HepG2 (cell line): ENCODE measurements at regions not wholly inside any gene's neighbourhood (a gene's known extent, or its start where the extent isn't known, plus 50 kb on each side); places are given as distances from the start of the nearest gene placed in this dataset.

Experiments
- BCL6 ChIP-seq: IDR thresholded peaks from 2 replicates; pipeline ENCODE4 v1.6.1; 2016; ENCODE audit warnings: missing genetic modification reagents, missing compliant biosample characterization
- DR1 ChIP-seq: sonication (generic); formaldehyde crosslinking; IDR thresholded peaks from 2 replicates; pipeline ENCODE4 v1.8.0; 2021; ENCODE audit warnings: mild to moderate bottlenecking, missing genetic modification reagents, inconsistent platforms
- HMG20A ChIP-seq: IDR thresholded peaks from 2 replicates; pipeline ENCODE4 v1.6.1; 2016; ENCODE audit warnings: borderline replicate concordance
- KDM5A ChIP-seq: fragments of 200-600 bp; sonication (generic); IDR thresholded peaks from 2 replicates; pipeline ENCODE4 v1.7.0; 2018; ENCODE audit warnings: antibody characterized with exemption, mild to moderate bottlenecking, low read length, borderline replicate concordance
- MLLT10 ChIP-seq: sonication (generic); formaldehyde crosslinking; IDR thresholded peaks from 2 replicates; pipeline ENCODE4 v1.4.0; 2020; ENCODE audit warnings: missing genetic modification reagents
- NFE2 ChIP-seq: sonication (generic); formaldehyde crosslinking; IDR thresholded peaks from 2 replicates; pipeline ENCODE4 v1.4.0; 2020; ENCODE audit warnings: missing genetic modification reagents
- RARG ChIP-seq: sonication (generic); formaldehyde crosslinking; IDR thresholded peaks from 2 replicates; pipeline ENCODE4 v1.4.0; 2020; ENCODE audit warnings: low read depth, mild to moderate bottlenecking, missing genetic modification reagents
- WIZ ChIP-seq: sonication (generic); formaldehyde crosslinking; IDR thresholded peaks from 2 replicates; pipeline ENCODE4 v1.5.1; 2020; ENCODE audit warnings: mild to moderate bottlenecking, missing genetic modification reagents
- XBP1 ChIP-seq: sonication (generic); formaldehyde crosslinking; IDR thresholded peaks from 2 replicates; pipeline ENCODE4 v1.5.0; 2020; ENCODE audit warnings: missing genetic modification reagents
- ZNF382 ChIP-seq: sonication (generic); formaldehyde crosslinking; IDR thresholded peaks from 2 replicates; pipeline ENCODE4 v1.5.0; 2020; ENCODE audit warnings: missing genetic modification reagents, mild to moderate bottlenecking, borderline replicate concordance
- ZNF772 ChIP-seq: sonication (generic); formaldehyde crosslinking; IDR thresholded peaks from 2 replicates; pipeline ENCODE4 v1.5.0; 2020; ENCODE audit warnings: mild to moderate bottlenecking, missing genetic modification reagents
- TF ChIP-seq, protein P1 (sequence below): IDR thresholded peaks from 2 replicates; pipeline ENCODE4 v1.6.1; 2016; ENCODE audit warnings: control low read depth
- TF ChIP-seq, protein P2 (sequence below): sonication (generic); formaldehyde crosslinking; IDR thresholded peaks from 2 replicates; pipeline ENCODE4 v1.4.0; 2020; ENCODE audit warnings: missing genetic modification reagents
- TF ChIP-seq, protein P3 (sequence below): sonication (generic); formaldehyde crosslinking; IDR thresholded peaks from 2 replicates; pipeline ENCODE4 v1.9.0; 2021; ENCODE audit warnings: mild to moderate bottlenecking, missing genetic modification reagents
- TF ChIP-seq, protein P4 (sequence below): sonication (generic); formaldehyde crosslinking; IDR thresholded peaks from 2 replicates; pipeline ENCODE4 v1.4.0; 2020; ENCODE audit warnings: missing genetic modification reagents
- TF ChIP-seq, protein P5 (sequence below): sonication (generic); formaldehyde crosslinking; IDR thresholded peaks from 2 replicates; pipeline ENCODE4 v1.5.0; 2020; ENCODE audit warnings: mild to moderate bottlenecking, missing genetic modification reagents

DNA sequence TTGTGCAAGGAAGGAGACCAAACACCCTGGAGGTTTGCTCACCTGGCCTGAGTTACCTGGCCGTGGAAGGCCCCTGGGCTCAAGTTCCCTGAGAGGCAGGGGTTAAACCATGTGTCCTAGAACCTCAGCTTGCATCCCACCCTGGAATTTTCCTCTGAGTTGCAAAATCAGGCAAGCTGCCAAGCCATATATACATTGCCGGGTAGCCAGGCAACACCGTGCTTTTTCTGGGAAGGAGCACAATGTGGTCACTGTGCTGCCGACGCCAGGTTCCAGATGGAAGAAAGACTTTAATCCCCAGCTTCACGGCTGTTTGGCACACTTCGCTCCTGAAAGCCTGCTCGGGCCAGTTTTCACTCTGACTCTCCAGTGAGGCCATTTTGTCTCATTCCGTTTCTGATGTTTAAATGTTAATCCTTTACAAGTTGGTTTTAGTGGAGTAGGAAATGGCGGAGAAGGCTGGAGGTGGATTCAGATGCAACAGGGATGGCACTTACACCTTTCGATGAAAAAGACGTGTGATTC is 60.1 kb upstream of the PEG3 start (continued):
- TF ChIP-seq, protein P1, sequence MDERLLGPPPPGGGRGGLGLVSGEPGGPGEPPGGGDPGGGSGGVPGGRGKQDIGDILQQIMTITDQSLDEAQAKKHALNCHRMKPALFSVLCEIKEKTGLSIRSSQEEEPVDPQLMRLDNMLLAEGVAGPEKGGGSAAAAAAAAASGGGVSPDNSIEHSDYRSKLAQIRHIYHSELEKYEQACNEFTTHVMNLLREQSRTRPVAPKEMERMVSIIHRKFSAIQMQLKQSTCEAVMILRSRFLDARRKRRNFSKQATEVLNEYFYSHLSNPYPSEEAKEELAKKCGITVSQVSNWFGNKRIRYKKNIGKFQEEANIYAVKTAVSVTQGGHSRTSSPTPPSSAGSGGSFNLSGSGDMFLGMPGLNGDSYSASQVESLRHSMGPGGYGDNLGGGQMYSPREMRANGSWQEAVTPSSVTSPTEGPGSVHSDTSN (CRISPR knock-in tag): no peak
- peak; percentile 94 for TF ChIP-seq ZNF772 (CRISPR knock-in tag)
- TF ChIP-seq HMG20A (CRISPR knock-in tag): peak; percentile 88
- peak; percentile 54; the same call in 1 of the 2 replicates for TF ChIP-seq RARG
- peak; percentile 90 for TF ChIP-seq BCL6 (CRISPR knock-in tag)
- TF ChIP-seq ZNF382 (CRISPR knock-in tag): no peak
- no peak for TF ChIP-seq MLLT10 (CRISPR knock-in tag)
- TF ChIP-seq, protein P2, sequence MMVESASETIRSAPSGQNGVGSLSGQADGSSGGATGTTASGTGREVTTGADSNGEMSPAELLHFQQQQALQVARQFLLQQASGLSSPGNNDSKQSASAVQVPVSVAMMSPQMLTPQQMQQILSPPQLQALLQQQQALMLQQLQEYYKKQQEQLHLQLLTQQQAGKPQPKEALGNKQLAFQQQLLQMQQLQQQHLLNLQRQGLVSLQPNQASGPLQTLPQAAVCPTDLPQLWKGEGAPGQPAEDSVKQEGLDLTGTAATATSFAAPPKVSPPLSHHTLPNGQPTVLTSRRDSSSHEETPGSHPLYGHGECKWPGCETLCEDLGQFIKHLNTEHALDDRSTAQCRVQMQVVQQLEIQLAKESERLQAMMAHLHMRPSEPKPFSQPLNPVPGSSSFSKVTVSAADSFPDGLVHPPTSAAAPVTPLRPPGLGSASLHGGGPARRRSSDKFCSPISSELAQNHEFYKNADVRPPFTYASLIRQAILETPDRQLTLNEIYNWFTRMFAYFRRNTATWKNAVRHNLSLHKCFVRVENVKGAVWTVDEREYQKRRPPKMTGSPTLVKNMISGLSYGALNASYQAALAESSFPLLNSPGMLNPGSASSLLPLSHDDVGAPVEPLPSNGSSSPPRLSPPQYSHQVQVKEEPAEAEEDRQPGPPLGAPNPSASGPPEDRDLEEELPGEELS (CRISPR knock-in tag): peak; percentile 91
- no peak for TF ChIP-seq KDM5A
- TF ChIP-seq, protein P3, sequence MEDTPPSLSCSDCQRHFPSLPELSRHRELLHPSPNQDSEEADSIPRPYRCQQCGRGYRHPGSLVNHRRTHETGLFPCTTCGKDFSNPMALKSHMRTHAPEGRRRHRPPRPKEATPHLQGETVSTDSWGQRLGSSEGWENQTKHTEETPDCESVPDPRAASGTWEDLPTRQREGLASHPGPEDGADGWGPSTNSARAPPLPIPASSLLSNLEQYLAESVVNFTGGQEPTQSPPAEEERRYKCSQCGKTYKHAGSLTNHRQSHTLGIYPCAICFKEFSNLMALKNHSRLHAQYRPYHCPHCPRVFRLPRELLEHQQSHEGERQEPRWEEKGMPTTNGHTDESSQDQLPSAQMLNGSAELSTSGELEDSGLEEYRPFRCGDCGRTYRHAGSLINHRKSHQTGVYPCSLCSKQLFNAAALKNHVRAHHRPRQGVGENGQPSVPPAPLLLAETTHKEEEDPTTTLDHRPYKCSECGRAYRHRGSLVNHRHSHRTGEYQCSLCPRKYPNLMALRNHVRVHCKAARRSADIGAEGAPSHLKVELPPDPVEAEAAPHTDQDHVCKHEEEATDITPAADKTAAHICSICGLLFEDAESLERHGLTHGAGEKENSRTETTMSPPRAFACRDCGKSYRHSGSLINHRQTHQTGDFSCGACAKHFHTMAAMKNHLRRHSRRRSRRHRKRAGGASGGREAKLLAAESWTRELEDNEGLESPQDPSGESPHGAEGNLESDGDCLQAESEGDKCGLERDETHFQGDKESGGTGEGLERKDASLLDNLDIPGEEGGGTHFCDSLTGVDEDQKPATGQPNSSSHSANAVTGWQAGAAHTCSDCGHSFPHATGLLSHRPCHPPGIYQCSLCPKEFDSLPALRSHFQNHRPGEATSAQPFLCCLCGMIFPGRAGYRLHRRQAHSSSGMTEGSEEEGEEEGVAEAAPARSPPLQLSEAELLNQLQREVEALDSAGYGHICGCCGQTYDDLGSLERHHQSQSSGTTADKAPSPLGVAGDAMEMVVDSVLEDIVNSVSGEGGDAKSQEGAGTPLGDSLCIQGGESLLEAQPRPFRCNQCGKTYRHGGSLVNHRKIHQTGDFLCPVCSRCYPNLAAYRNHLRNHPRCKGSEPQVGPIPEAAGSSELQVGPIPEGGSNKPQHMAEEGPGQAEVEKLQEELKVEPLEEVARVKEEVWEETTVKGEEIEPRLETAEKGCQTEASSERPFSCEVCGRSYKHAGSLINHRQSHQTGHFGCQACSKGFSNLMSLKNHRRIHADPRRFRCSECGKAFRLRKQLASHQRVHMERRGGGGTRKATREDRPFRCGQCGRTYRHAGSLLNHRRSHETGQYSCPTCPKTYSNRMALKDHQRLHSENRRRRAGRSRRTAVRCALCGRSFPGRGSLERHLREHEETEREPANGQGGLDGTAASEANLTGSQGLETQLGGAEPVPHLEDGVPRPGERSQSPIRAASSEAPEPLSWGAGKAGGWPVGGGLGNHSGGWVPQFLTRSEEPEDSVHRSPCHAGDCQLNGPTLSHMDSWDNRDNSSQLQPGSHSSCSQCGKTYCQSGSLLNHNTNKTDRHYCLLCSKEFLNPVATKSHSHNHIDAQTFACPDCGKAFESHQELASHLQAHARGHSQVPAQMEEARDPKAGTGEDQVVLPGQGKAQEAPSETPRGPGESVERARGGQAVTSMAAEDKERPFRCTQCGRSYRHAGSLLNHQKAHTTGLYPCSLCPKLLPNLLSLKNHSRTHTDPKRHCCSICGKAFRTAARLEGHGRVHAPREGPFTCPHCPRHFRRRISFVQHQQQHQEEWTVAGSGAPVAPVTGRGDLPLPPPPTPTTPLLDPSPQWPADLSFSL (CRISPR knock-in tag): 0 out of 2 replicates have a peak, but pooled peaks have one; percentile 67
- TF ChIP-seq, protein P4, sequence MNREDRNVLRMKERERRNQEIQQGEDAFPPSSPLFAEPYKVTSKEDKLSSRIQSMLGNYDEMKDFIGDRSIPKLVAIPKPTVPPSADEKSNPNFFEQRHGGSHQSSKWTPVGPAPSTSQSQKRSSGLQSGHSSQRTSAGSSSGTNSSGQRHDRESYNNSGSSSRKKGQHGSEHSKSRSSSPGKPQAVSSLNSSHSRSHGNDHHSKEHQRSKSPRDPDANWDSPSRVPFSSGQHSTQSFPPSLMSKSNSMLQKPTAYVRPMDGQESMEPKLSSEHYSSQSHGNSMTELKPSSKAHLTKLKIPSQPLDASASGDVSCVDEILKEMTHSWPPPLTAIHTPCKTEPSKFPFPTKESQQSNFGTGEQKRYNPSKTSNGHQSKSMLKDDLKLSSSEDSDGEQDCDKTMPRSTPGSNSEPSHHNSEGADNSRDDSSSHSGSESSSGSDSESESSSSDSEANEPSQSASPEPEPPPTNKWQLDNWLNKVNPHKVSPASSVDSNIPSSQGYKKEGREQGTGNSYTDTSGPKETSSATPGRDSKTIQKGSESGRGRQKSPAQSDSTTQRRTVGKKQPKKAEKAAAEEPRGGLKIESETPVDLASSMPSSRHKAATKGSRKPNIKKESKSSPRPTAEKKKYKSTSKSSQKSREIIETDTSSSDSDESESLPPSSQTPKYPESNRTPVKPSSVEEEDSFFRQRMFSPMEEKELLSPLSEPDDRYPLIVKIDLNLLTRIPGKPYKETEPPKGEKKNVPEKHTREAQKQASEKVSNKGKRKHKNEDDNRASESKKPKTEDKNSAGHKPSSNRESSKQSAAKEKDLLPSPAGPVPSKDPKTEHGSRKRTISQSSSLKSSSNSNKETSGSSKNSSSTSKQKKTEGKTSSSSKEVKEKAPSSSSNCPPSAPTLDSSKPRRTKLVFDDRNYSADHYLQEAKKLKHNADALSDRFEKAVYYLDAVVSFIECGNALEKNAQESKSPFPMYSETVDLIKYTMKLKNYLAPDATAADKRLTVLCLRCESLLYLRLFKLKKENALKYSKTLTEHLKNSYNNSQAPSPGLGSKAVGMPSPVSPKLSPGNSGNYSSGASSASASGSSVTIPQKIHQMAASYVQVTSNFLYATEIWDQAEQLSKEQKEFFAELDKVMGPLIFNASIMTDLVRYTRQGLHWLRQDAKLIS (CRISPR knock-in tag): peak; percentile 92
- TF ChIP-seq, protein P5, sequence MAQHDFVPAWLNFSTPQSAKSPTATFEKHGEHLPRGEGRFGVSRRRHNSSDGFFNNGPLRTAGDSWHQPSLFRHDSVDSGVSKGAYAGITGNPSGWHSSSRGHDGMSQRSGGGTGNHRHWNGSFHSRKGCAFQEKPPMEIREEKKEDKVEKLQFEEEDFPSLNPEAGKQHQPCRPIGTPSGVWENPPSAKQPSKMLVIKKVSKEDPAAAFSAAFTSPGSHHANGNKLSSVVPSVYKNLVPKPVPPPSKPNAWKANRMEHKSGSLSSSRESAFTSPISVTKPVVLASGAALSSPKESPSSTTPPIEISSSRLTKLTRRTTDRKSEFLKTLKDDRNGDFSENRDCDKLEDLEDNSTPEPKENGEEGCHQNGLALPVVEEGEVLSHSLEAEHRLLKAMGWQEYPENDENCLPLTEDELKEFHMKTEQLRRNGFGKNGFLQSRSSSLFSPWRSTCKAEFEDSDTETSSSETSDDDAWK: no peak
- TF ChIP-seq NFE2 (CRISPR knock-in tag): no peak
- no peak for TF ChIP-seq XBP1 (CRISPR knock-in tag)
- no peak for TF ChIP-seq WIZ (CRISPR knock-in tag)
- 0 out of 2 replicates have a peak, but pooled peaks have one; percentile 58 for TF ChIP-seq DR1 (CRISPR knock-in tag)
